ENCODE measurements at regions not wholly inside any gene's neighbourhood (a gene's known extent, or its start where the extent isn't known, plus 50 kb on each side); places are given as distances from the start of the nearest gene placed in this dataset.

DNA sequence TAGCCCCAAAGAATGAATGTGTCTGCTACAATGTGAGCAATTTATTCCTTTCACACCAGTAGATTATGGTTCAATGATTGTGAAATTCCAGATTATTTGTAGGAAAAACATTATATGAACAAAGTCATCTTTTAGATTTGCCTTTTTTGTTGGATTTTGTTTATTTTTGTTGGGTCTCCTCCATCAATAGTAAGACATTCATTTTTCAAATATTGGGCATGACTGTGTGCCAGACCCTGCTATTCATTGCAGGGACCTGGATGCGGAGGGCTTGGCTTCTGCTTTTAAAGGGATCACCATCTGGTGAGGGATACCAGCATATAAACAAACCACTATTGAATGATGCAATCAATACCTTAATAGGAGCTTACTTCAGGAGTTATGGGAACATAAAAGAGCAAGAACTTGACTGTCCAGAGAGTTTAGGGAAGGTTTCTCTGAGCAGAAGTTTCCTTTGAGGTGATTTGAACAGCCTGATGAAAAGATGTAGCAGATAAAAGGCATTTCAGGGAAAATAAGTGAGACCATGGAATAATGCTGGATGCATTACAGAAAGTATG lies 486.7 kb downstream of the EPHA4 start:
- no peak overlapping the region for H3K4me3 ChIP-seq (ENCODE audit: low read depth, low read length)
- TF ChIP-seq ZNF530 (tag by site-specific recombination; IDR thresholded peaks at IDR 0.05; ENCODE audit: low read depth) = no peak
- TF ChIP-seq, protein P1, sequence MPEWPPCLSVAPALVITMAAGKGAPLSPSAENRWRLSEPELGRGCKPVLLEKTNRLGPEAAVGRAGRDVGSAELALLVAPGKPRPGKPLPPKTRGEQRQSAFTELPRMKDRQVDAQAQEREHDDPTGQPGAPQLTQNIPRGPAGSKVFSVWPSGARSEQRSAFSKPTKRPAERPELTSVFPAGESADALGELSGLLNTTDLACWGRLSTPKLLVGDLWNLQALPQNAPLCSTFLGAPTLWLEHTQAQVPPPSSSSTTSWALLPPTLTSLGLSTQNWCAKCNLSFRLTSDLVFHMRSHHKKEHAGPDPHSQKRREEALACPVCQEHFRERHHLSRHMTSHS (tag by site-specific recombination; IDR thresholded peaks at IDR 0.05) = no peak
- TF ChIP-seq ZNF239 (tag by site-specific recombination; IDR thresholded peaks at IDR 0.05) = no peak
- no peak for TF ChIP-seq ZBTB17 (tag by site-specific recombination; IDR thresholded peaks at IDR 0.05)
- no peak for TF ChIP-seq ZNF132 (tag by site-specific recombination; IDR thresholded peaks at IDR 0.05; ENCODE audit: borderline replicate concordance)
- TF ChIP-seq ZNF629 (tag by site-specific recombination; IDR thresholded peaks at IDR 0.05) = no peak
- TF ChIP-seq, protein P2, sequence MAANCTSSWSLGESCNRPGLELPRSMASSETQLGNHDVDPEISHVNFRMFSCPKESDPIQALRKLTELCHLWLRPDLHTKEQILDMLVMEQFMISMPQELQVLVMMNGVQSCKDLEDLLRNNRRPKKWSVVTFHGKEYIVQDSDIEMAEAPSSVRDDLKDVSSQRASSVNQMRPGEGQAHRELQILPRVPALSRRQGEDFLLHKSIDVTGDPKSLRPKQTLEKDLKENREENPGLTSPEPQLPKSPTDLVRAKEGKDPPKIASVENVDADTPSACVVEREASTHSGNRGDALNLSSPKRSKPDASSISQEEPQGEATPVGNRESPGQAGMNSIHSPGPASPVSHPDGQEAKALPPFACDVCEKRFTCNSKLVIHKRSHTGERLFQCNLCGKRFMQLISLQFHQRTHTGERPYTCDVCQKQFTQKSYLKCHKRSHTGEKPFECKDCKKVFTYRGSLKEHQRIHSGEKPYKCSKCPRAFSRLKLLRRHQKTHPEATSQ (tag by site-specific recombination; IDR thresholded peaks at IDR 0.05) = no peak
- no peak for TF ChIP-seq ZNF112 (tag by site-specific recombination; IDR thresholded peaks at IDR 0.05)
- TF ChIP-seq ZXDB (tag by site-specific recombination; IDR thresholded peaks at IDR 0.05) = no peak
- no peak for TF ChIP-seq SP2 (tag by site-specific recombination; IDR thresholded peaks at IDR 0.05)
- no peak for TF ChIP-seq ZNF514 (tag by site-specific recombination; IDR thresholded peaks at IDR 0.05)
- TF ChIP-seq ZNF416 (tag by site-specific recombination; IDR thresholded peaks at IDR 0.05) = no peak
- no peaks in the 10 kb centered on the region for H3K36me3 ChIP-seq (ENCODE audit: control insufficient read depth in 2 of 2, insufficient read depth in 1 of 2, low read length in 2 of 2)
- ChIA-PET POLR2A (no interaction called here), CTCF (no interaction called here)
- no peak overlapping the region for H3K27ac ChIP-seq (ENCODE audit: extremely low read depth, low read depth, low read length)
- no peaks in the 10 kb centered on the region for H3K9me3 ChIP-seq (ENCODE audit: control insufficient read depth, insufficient read depth, low read depth, low read length)
- no peaks in the 10 kb centered on the region for H3K4me1 ChIP-seq (ENCODE audit: control insufficient read depth, insufficient read depth, low read length)

DNA sequence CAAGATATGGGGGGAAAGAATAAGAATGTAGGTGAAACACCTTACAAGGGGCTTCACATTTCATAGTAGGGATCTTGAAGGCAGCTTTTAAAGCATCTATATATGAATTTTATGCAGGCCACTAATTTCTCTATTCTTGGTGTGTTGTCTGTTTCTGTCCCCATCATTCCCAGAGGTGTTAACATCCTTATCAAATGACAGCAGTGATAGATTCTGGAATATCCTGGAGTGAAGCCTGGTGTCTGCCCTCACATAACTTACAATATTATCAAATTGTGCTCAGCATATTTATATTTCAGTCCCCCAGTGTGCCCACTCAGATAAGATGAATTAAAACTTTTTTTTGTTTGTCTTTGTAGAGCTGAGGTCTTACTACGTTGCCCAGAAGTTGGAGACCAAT lies 486.2 kb downstream of the EPHA4 start:
- ChIA-PET POLR2A (no interaction called here), CTCF (no interaction called here)
- H3K9me3 ChIP-seq (ENCODE audit: control insufficient read depth, insufficient read depth, low read depth, low read length) = no peaks in the 10 kb centered on the region
- no peak overlapping the region for H3K27ac ChIP-seq (ENCODE audit: extremely low read depth, low read depth, low read length)
- no peaks in the 10 kb centered on the region for H3K36me3 ChIP-seq (ENCODE audit: control insufficient read depth in 2 of 2, insufficient read depth in 1 of 2, low read length in 2 of 2)
- H3K4me1 ChIP-seq (ENCODE audit: control insufficient read depth, insufficient read depth, low read length) = no peaks in the 10 kb centered on the region
- TF ChIP-seq ZNF391 (tag by site-specific recombination; IDR thresholded peaks at IDR 0.05; ENCODE audit: borderline replicate concordance, low read depth) (no peak), ZNF416 (tag by site-specific recombination; IDR thresholded peaks at IDR 0.05) (no peak), ZSCAN23 (tag by site-specific recombination; IDR thresholded peaks at IDR 0.05) (no peak), ZSCAN16 (tag by site-specific recombination; IDR thresholded peaks at IDR 0.05) (no peak), ZNF544 (tag by site-specific recombination; IDR thresholded peaks at IDR 0.05) (no peak)
- TF ChIP-seq, protein P3, sequence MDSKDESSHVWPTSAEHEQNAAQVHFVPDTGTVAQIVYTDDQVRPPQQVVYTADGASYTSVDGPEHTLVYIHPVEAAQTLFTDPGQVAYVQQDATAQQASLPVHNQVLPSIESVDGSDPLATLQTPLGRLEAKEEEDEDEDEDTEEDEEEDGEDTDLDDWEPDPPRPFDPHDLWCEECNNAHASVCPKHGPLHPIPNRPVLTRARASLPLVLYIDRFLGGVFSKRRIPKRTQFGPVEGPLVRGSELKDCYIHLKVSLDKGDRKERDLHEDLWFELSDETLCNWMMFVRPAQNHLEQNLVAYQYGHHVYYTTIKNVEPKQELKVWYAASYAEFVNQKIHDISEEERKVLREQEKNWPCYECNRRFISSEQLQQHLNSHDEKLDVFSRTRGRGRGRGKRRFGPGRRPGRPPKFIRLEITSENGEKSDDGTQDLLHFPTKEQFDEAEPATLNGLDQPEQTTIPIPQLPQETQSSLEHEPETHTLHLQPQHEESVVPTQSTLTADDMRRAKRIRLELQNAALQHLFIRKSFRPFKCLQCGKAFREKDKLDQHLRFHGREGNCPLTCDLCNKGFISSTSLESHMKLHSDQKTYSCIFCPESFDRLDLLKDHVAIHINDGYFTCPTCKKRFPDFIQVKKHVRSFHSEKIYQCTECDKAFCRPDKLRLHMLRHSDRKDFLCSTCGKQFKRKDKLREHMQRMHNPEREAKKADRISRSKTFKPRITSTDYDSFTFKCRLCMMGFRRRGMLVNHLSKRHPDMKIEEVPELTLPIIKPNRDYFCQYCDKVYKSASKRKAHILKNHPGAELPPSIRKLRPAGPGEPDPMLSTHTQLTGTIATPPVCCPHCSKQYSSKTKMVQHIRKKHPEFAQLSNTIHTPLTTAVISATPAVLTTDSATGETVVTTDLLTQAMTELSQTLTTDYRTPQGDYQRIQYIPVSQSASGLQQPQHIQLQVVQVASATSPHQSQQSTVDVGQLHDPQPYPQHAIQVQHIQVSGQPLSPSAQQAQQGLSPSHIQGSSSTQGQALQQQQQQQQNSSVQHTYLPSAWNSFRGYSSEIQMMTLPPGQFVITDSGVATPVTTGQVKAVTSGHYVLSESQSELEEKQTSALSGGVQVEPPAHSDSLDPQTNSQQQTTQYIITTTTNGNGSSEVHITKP (tag by site-specific recombination; IDR thresholded peaks at IDR 0.05) = no peak
- H3K4me3 ChIP-seq (ENCODE audit: low read depth, low read length) = no peak overlapping the region

DNA sequence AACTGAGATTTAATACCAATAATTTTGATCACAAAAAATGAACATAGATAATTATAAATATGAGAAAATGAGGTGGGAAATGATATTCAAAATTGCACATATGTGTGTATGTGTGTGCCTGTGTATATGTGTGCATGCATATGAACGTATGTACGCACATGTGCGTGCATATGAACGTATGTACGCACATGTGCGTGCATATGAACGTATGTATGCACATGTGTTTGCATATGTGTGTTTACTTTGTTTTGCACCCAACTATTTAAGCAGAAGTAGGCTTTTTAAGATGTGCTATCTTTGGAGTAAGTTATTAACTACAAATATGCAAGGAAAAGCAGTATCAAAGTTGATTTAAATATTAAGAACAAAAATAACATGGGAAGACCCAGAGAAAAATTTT lies 484.3 kb downstream of the EPHA4 start:
- CTCF ChIA-PET = no interaction called here
- H3K9me3 ChIP-seq (ENCODE audit: control insufficient read depth, insufficient read depth, low read depth, low read length) = no peaks in the 10 kb centered on the region
- H3K4me1 ChIP-seq (ENCODE audit: control insufficient read depth, insufficient read depth, low read length) = no peaks in the 10 kb centered on the region
- H3K27ac ChIP-seq (ENCODE audit: extremely low read depth, low read depth, low read length) = no peak overlapping the region
- H3K4me3 ChIP-seq (ENCODE audit: low read depth, low read length) = no peak overlapping the region
- POLR2A ChIA-PET = no interaction called here
- no peaks in the 10 kb centered on the region for H3K36me3 ChIP-seq (ENCODE audit: control insufficient read depth in 2 of 2, insufficient read depth in 1 of 2, low read length in 2 of 2)
- TF ChIP-seq SCRT1 (tag by site-specific recombination; IDR thresholded peaks at IDR 0.05; ENCODE audit: borderline replicate concordance) = no peak
- TF ChIP-seq, protein P4, sequence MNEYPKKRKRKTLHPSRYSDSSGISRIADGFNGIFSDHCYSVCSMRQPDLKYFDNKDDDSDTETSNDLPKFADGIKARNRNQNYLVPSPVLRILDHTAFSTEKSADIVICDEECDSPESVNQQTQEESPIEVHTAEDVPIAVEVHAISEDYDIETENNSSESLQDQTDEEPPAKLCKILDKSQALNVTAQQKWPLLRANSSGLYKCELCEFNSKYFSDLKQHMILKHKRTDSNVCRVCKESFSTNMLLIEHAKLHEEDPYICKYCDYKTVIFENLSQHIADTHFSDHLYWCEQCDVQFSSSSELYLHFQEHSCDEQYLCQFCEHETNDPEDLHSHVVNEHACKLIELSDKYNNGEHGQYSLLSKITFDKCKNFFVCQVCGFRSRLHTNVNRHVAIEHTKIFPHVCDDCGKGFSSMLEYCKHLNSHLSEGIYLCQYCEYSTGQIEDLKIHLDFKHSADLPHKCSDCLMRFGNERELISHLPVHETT (tag by site-specific recombination; IDR thresholded peaks at IDR 0.05) = no peak
- no peak for TF ChIP-seq ZIC2 (tag by site-specific recombination; IDR thresholded peaks at IDR 0.05)
- no peak for TF ChIP-seq ZNF658 (tag by site-specific recombination; IDR thresholded peaks at IDR 0.05)
